SK-N-SH (cell line): ENCODE measurements at regions not wholly inside any gene's neighbourhood (a gene's known extent, or its start where the extent isn't known, plus 50 kb on each side); places are given as distances from the start of the nearest gene placed in this dataset.

Experiments
- CTCF ChIA-PET: fragments of 300-600, 350-600 bp; formaldehyde crosslinking; extraction: SDS; loops from one replicate; lab custom pipeline; 2021; lab: Yijun Ruan, JAX
- POLR2A ChIA-PET: fragments of 350-600 bp; sonication (Branson Sonifier 250); formaldehyde crosslinking; extraction: SDS; loops from one replicate; lab custom pipeline; 2020; ENCODE audit warnings: antibody characterized with exemption, inconsistent platforms; lab: Yijun Ruan, JAX
- DNase-seq: peaks from one replicate; pipeline ENCODE4 v3.0.0; 2012
- H2AFZ ChIP-seq: fragments of 200-600 bp; sonication (generic); 2 replicates; pipeline ENCODE4 v1.8.1; 2016; ENCODE audit warnings: antibody characterized with exemption, mild to moderate bottlenecking, low read depth
- H3F3A ChIP-seq: fragments of 200-600 bp; sonication (generic); replicated peaks from 2 replicates; pipeline ENCODE3; 2016; ENCODE audit warnings: antibody characterized with exemption, mild to moderate bottlenecking; ENCODE audit not compliant: insufficient read depth
- H3K27ac ChIP-seq, 2 experiments: fragments of 200-500 bp in 1 of 2; fragments of 200-600 bp in 1 of 2; sonication (Bioruptor generic) in 1 of 2; sonication (generic), shearing (Covaris generic) in 1 of 2; 2 replicates each; pipeline versions ENCODE4 v1.5.1 to v1.6.1; 2014 to 2016; ENCODE audit warnings: low read depth in 2 of 2, inconsistent platforms in 1 of 2, low read length in 1 of 2, mild to moderate bottlenecking in 1 of 2, mixed read lengths in 1 of 2
- H3K27me3 ChIP-seq: fragments of 200-600 bp; sonication (generic), shearing (Covaris generic); 2 replicates; pipeline ENCODE4 v1.6.1; 2016; ENCODE audit warnings: mixed run types; ENCODE audit not compliant: insufficient read depth
- H3K36me3 ChIP-seq, 2 experiments: fragments of 200-500 bp in 1 of 2; fragments of 200-600 bp in 1 of 2; sonication (Bioruptor generic) in 1 of 2; sonication (generic) in 1 of 2; replicated peaks in 1 of 2; 2 replicates each; pipeline versions ENCODE3 to v1.5.1; 2014 to 2016; ENCODE audit warnings: low read length in 1 of 2, mild to moderate bottlenecking in 1 of 2; ENCODE audit not compliant: insufficient read depth in 2 of 2, control insufficient read depth in 1 of 2
- H3K4me1 ChIP-seq, 2 experiments: fragments of 200-500 bp in 1 of 2; fragments of 200-600 bp in 1 of 2; sonication (Bioruptor generic) in 1 of 2; sonication (generic), shearing (Covaris generic) in 1 of 2; 2 replicates each; pipeline versions ENCODE4 v1.5.1 to v1.6.1; 2014 to 2016; ENCODE audit warnings: low read depth in 1 of 2, low read length in 1 of 2, mixed run types in 1 of 2; ENCODE audit not compliant: insufficient read depth in 2 of 2, control insufficient read depth in 1 of 2
- H3K4me2 ChIP-seq: fragments of 200-600 bp; sonication (generic), shearing (Covaris generic); 2 replicates; pipeline ENCODE4 v1.6.1; 2017; ENCODE audit warnings: mixed run types
- H3K4me3 ChIP-seq, 2 experiments: fragments of 200-500 bp in 1 of 2; fragments of 200-600 bp in 1 of 2; sonication (Bioruptor generic) in 1 of 2; sonication (generic), shearing (Covaris generic) in 1 of 2; 2 replicates each; pipeline versions ENCODE4 v1.5.1 to v1.8.1; 2014 to 2016; ENCODE audit warnings: low read depth in 2 of 2, inconsistent platforms in 1 of 2, low read length in 1 of 2, mild to moderate bottlenecking in 1 of 2, mixed read lengths in 1 of 2, moderate library complexity in 1 of 2
- H3K79me2 ChIP-seq: fragments of 200-600 bp; sonication (generic); 2 replicates; pipeline ENCODE4 v1.8.1; 2017; ENCODE audit warnings: mild to moderate bottlenecking; ENCODE audit not compliant: insufficient read depth
- H3K9ac ChIP-seq: fragments of 200-600 bp; sonication (generic); 2 replicates; pipeline ENCODE4 v1.6.1; 2017; ENCODE audit warnings: mixed run types
- H3K9me2 ChIP-seq: fragments of 200-600 bp; sonication (generic); 2 replicates; pipeline ENCODE4 v1.6.1; 2017; ENCODE audit warnings: mixed run types
- H3K9me3 ChIP-seq: fragments of 200-600 bp; sonication (generic); 2 replicates; pipeline ENCODE4 v1.6.1; 2017; ENCODE audit warnings: mixed run types, mild to moderate bottlenecking, moderate library complexity
- H4K20me1 ChIP-seq: fragments of 200-600 bp; sonication (generic); 2 replicates; pipeline ENCODE4 v1.6.1; 2017; ENCODE audit warnings: mild to moderate bottlenecking, mixed run types; ENCODE audit not compliant: insufficient read depth
- ELF1 ChIP-seq: IDR thresholded peaks from 2 replicates; pipeline ENCODE4 v1.4.0; 2012
- EP300 ChIP-seq, 2 experiments: IDR thresholded peaks; 2 replicates each; pipeline versions ENCODE4 v1.4.0 to v1.6.1; 2012; ENCODE audit warnings: borderline replicate concordance in 1 of 2, low read depth in 1 of 2, low read length in 1 of 2
- FOSL2 ChIP-seq: IDR thresholded peaks from 2 replicates; pipeline ENCODE4 v1.4.0; 2012; ENCODE audit warnings: low read depth, mild to moderate bottlenecking, moderate library complexity, borderline replicate concordance
- FOXJ3 ChIP-seq: sonication (generic); formaldehyde crosslinking; IDR thresholded peaks from 2 replicates; pipeline ENCODE4 v1.5.1; 2020; ENCODE audit warnings: mild to moderate bottlenecking, missing genetic modification reagents
- PBX3 ChIP-seq: IDR thresholded peaks from 2 replicates; pipeline ENCODE4; 2012
- POLR2AphosphoS5 ChIP-seq: IDR thresholded peaks from 2 replicates; pipeline ENCODE4 v1.6.1; 2012; ENCODE audit warnings: low read depth, low read length
- REST ChIP-seq: IDR thresholded peaks from 2 replicates; pipeline ENCODE4 v1.6.1; 2012; ENCODE audit warnings: mild to moderate bottlenecking, low read depth, low read length, moderate library complexity
- RXRA ChIP-seq: IDR thresholded peaks from 2 replicates; pipeline ENCODE4 v1.4.0; 2012; ENCODE audit warnings: low read depth, mild to moderate bottlenecking, borderline replicate concordance
- TCF12 ChIP-seq: IDR thresholded peaks from 2 replicates; pipeline ENCODE4 v1.4.0; 2012
- TEAD4 ChIP-seq: IDR thresholded peaks from 2 replicates; pipeline ENCODE4 v1.4.0; 2012; ENCODE audit warnings: mild to moderate bottlenecking, borderline replicate concordance; ENCODE audit not compliant: insufficient read depth
- USF1 ChIP-seq: IDR thresholded peaks from 2 replicates; pipeline ENCODE4 v1.4.0; 2012; ENCODE audit warnings: low read depth, borderline replicate concordance
- USF2 ChIP-seq: fragments of 150-350 bp; IDR thresholded peaks from 2 replicates; pipeline ENCODE4 v1.6.1; 2017; ENCODE audit warnings: antibody characterized with exemption, low read length, low read depth, borderline replicate concordance
- ZBTB33 ChIP-seq: IDR thresholded peaks from 2 replicates; pipeline ENCODE4 v1.4.0; 2012; ENCODE audit warnings: low read depth, borderline replicate concordance
- WGBS: methylation state at CpG from one replicate; pipeline ENCODE4 v1.1.6; 2017; ENCODE audit warnings: low lambda C conversion rate; 5-methylcytosine and 5-hydroxymethylcytosine counted together

GRCh38 chr9:81498576-81498975, 190.8 kb downstream of the TLE1 start (continued):
- no peak for TF ChIP-seq REST

- H3F3A ChIP-seq = peaks cover 5% of the 10 kb centered on the region
- ChIA-PET POLR2A (no interaction called here), CTCF (no interaction called here)
- H3K4me1 ChIP-seq = peaks cover 0 to 15% of the 10 kb centered on the region in 2 experiments; a peak in 1 of 4 replicates
- no peaks in the 10 kb centered on the region for H3K27me3 ChIP-seq
- H3K79me2 ChIP-seq = no peaks in the 10 kb centered on the region
- no peak overlapping the region for H3K27ac ChIP-seq
- no peaks in the 10 kb centered on the region for H3K36me3 ChIP-seq
- no peak for TF ChIP-seq USF2
- peak; percentile 77; the same call in 1 of the 2 replicates for TF ChIP-seq TCF12
- TF ChIP-seq PBX3 = peak; percentile 70
- no peak for TF ChIP-seq TEAD4
- TF ChIP-seq EP300 (IDR thresholded peaks at IDR 0.05; ENCODE audit: borderline replicate concordance in 1 of 2, low read depth in 1 of 2, low read length in 1 of 2) = 0 out of 4 replicates have a peak, but pooled peaks of 1 of the 2 experiments have one; percentile 8
- no peak for TF ChIP-seq ELF1
- no peaks in the 10 kb centered on the region for H3K9me3 ChIP-seq
- 12% methylated on average over 1 of the region's 1 CpG for WGBS
- no peak overlapping the region for H3K9ac ChIP-seq
- H3K4me2 ChIP-seq = no peak overlapping the region
- no peaks in the 10 kb centered on the region for H3K9me2 ChIP-seq
- H2AFZ ChIP-seq = no peak overlapping the region
- H3K4me3 ChIP-seq = no peak overlapping the region
- no peaks in the 10 kb centered on the region for H4K20me1 ChIP-seq
- DNase-seq = no peak
These were observed 192.3 kb downstream of the TLE1 start for GRCh38 chr9:81497091-81497490.

GRCh38 chr9:81492710-81493447, 196.5 kb downstream of the TLE1 start:
- 13% methylated on average over 1 of the region's 1 CpG for WGBS
- CTCF ChIA-PET = no interaction called here
- Histone ChIP-seq H3K27me3 (no peaks in the 10 kb centered on the region), H3K4me1 (peaks cover 0 to 6% of the 10 kb centered on the region in 2 experiments; a peak in 1 of 4 replicates), H3K9ac (no peak overlapping the region), H3K4me3 (no peak overlapping the region), H3K4me2 (no peak overlapping the region), H3K27ac (no peak overlapping the region), H4K20me1 (no peaks in the 10 kb centered on the region), H3K9me3 (no peaks in the 10 kb centered on the region), H2AFZ (no peak overlapping the region), H3K9me2 (no peaks in the 10 kb centered on the region), H3K36me3 (no peaks in the 10 kb centered on the region), H3F3A (peaks cover 13% of the 10 kb centered on the region), H3K79me2 (no peaks in the 10 kb centered on the region)
- DNase-seq = no peak
- POLR2A ChIA-PET = no interaction called here
- peak; percentile 81; the same call in 1 of the 2 replicates for TF ChIP-seq PBX3
- peak; percentile 91 for TF ChIP-seq TCF12
- TF ChIP-seq FOXJ3 (CRISPR knock-in tag) = no peak
- 0 out of 2 replicates have a peak, but pooled peaks have one; percentile 30 for TF ChIP-seq USF1
- TF ChIP-seq RXRA = peak; percentile 57; the same call in 1 of the 2 replicates
- peak; percentile 86 for TF ChIP-seq TEAD4
- peak; percentile 36; the same call in 1 of the 2 replicates for TF ChIP-seq ZBTB33
- TF ChIP-seq FOSL2 = peak; percentile 62
- peak; percentile 65; the same call in 1 of the 2 replicates for TF ChIP-seq POLR2AphosphoS5
